Neural progenitor cell (in vitro differentiated cells): ENCODE measurements at regions not wholly inside any gene's neighbourhood (a gene's known extent, or its start where the extent isn't known, plus 50 kb on each side); places are given as distances from the start of the nearest gene placed in this dataset.
A peak's percentile ranks its signal among the peaks of the same experiment; 100 is the strongest.

Source experiments
- DNase-seq: peaks from one replicate; pipeline ENCODE4 v3.0.0-alpha.2; 2016; ENCODE audit warnings: low spot score
- H2AFZ ChIP-seq: fragments of 200-600 bp; sonication (generic); replicated peaks from 2 replicates; pipeline ENCODE4 v1.6.1; 2016; ENCODE audit warnings: antibody characterized with exemption
- H3F3A ChIP-seq: fragments of 200-600 bp; sonication (generic); 2 replicates; pipeline ENCODE4 v1.6.1; 2016; ENCODE audit warnings: antibody characterized with exemption, low read depth
- H3K27ac ChIP-seq: fragments of 200-600 bp; sonication (generic); 2 replicates; pipeline ENCODE4 v1.5.1; 2016; ENCODE audit warnings: mild to moderate bottlenecking
- H3K27me3 ChIP-seq: fragments of 200-600 bp; sonication (generic); 2 replicates; pipeline ENCODE4 v1.6.1; 2016; ENCODE audit warnings: mild to moderate bottlenecking, moderate library complexity
- H3K36me3 ChIP-seq: fragments of 200-600 bp; sonication (generic); 2 replicates; pipeline ENCODE4 v1.5.1; 2016
- H3K4me1 ChIP-seq: fragments of 200-600 bp; sonication (generic); 2 replicates; pipeline ENCODE4 v1.6.1; 2016; ENCODE audit warnings: mixed run types
- H3K4me2 ChIP-seq: fragments of 200-600 bp; sonication (generic); 2 replicates; pipeline ENCODE4 v1.6.1; 2016
- H3K4me3 ChIP-seq: fragments of 200-600 bp; sonication (generic); 2 replicates; pipeline ENCODE4 v1.5.1; 2016
- H3K79me2 ChIP-seq: fragments of 200-600 bp; sonication (generic); 2 replicates; pipeline ENCODE4 v1.6.1; 2016; ENCODE audit warnings: low read depth
- H3K9ac ChIP-seq: fragments of 200-600 bp; sonication (generic); 2 replicates; pipeline ENCODE4 v1.6.1; 2016
- H3K9me3 ChIP-seq: fragments of 200-600 bp; sonication (generic); 2 replicates; pipeline ENCODE4 v1.5.1; 2016; ENCODE audit warnings: low read depth
- H4K20me1 ChIP-seq: fragments of 200-600 bp; sonication (generic); 2 replicates; pipeline ENCODE4 v1.6.1; 2016; ENCODE audit warnings: low read depth
- H3K27ac Mint-ChIP-seq: 3 replicates; pipeline ENCODE4 v1.8.0; 2021; ENCODE audit warnings: mixed read lengths
- H3K27me3 Mint-ChIP-seq: 2 replicates; pipeline ENCODE4 v1.8.0; 2022; ENCODE audit warnings: low read depth, mild to moderate bottlenecking, inconsistent platforms, moderate library complexity, mixed read lengths; ENCODE audit not compliant: insufficient read depth
- H3K36me3 Mint-ChIP-seq: 3 replicates; pipeline ENCODE4 v1.8.0; 2021; ENCODE audit warnings: mixed read lengths
- H3K4me1 Mint-ChIP-seq: 3 replicates; pipeline ENCODE4 v1.8.0; 2021; ENCODE audit warnings: mixed read lengths
- H3K4me3 Mint-ChIP-seq: 3 replicates; pipeline ENCODE4 v1.8.0; 2021; ENCODE audit warnings: mild to moderate bottlenecking, moderate library complexity, mixed read lengths
- H3K9me3 Mint-ChIP-seq: 3 replicates; pipeline ENCODE4 v1.8.0; 2020; ENCODE audit warnings: mixed read lengths
- CTCF ChIP-seq: fragments of 200-600 bp; sonication (generic); IDR thresholded peaks from 2 replicates; pipeline ENCODE4 v1.5.1; 2017; ENCODE audit warnings: antibody characterized with exemption, mild to moderate bottlenecking
- EZH2 ChIP-seq: fragments of 200-600 bp; sonication (generic); IDR thresholded peaks from 2 replicates; pipeline ENCODE4 v1.6.1; 2017; ENCODE audit warnings: antibody characterized with exemption, mild to moderate bottlenecking, moderate library complexity
- EZH2phosphoT487 ChIP-seq: fragments of 200-600 bp; sonication (generic); IDR thresholded peaks from 2 replicates; pipeline ENCODE4 v1.6.1; 2017; ENCODE audit warnings: antibody characterized with exemption

DNA sequence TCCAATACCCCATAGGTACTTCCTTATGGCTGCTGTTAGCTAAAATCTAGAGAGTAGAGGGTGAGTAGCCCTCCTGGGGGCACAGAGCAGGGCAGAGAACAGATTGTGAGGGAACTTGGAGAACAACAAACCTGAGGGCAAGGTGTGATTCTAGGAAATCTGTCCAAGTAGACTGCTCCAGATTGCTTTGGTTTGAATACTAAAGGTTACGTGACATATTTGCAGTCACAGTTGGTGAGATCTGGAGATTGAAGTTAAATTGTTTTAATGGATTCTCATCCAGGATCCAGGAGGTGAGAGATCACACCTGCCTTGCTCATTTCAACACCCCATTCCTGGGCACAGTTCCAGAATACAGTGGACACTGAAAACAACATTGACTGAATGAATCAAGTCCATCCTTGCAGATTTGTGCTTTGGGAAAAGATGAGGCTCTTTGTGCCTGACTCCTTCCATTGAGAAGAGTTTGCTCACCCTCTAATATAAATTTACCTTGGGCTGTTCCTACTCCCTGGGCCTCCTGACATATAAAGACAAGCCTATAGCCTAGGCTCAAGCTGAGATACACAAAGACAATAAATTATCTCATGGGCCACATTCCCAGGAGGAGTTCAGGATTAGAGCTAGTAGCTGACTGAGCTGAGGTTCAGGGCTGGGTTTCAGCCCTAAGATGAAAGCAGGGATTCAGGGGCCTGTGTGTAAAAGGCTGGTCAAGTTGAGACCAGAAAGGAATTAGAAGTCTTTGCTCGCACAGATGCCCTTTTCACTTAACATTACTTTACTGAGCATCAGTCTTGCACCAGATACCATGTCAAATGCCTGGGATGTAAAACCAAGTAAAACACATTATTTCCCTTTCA lies 400.9 kb upstream of the MCTP2 start:
- H3F3A ChIP-seq, result no peaks in the 10 kb centered on the region
- H3K36me3 Mint-ChIP-seq, result no peaks in the 10 kb centered on the region
- peaks cover 15% of the 10 kb centered on the region for H3K4me1 ChIP-seq
- no peak overlapping the region for H3K4me3 Mint-ChIP-seq
- peaks cover 2% of the 10 kb centered on the region for H3K27me3 Mint-ChIP-seq
- no peak overlapping the region for H3K4me3 ChIP-seq
- H4K20me1 ChIP-seq, result no peaks in the 10 kb centered on the region
- H3K9ac ChIP-seq, result no peak overlapping the region
- H3K9me3 ChIP-seq, result no peaks in the 10 kb centered on the region
- H3K27ac ChIP-seq, result no peak overlapping the region
- no peak for DNase-seq
- no peaks in the 10 kb centered on the region for H3K9me3 Mint-ChIP-seq
- peak overlapping the region; percentile 66 for H3K27ac Mint-ChIP-seq
- H3K36me3 ChIP-seq, result no peaks in the 10 kb centered on the region
- peaks cover 44% of the 10 kb centered on the region for H3K4me1 Mint-ChIP-seq
- H2AFZ ChIP-seq, result no peak overlapping the region
- no peaks in the 10 kb centered on the region for H3K27me3 ChIP-seq
- no peaks in the 10 kb centered on the region for H3K79me2 ChIP-seq
- TF ChIP-seq EZH2, result no peak
- no peak for TF ChIP-seq CTCF
- TF ChIP-seq EZH2phosphoT487, result no peak
- H3K4me2 ChIP-seq, result no peak overlapping the region

- Histone ChIP-seq H3K27ac (no peak overlapping the region), H3K9me3 (no peaks in the 10 kb centered on the region), H3K79me2 (no peaks in the 10 kb centered on the region), H2AFZ (no peak overlapping the region), H3K4me1 (peaks cover 14% of the 10 kb centered on the region), H3F3A (no peaks in the 10 kb centered on the region), H3K4me2 (no peak overlapping the region), H3K36me3 (no peaks in the 10 kb centered on the region), H3K4me3 (no peak overlapping the region), H4K20me1 (no peaks in the 10 kb centered on the region), H3K9ac (no peak overlapping the region), H3K27me3 (no peaks in the 10 kb centered on the region)
- peaks cover 51% of the 10 kb centered on the region for H3K4me1 Mint-ChIP-seq
- H3K36me3 Mint-ChIP-seq, result no peaks in the 10 kb centered on the region
- H3K27ac Mint-ChIP-seq, result peak overlapping the region; percentile 62
- no peaks in the 10 kb centered on the region for H3K9me3 Mint-ChIP-seq
- DNase-seq, result no peak
- H3K27me3 Mint-ChIP-seq, result peaks cover 2% of the 10 kb centered on the region
- TF ChIP-seq EZH2phosphoT487 (no peak), EZH2 (no peak), CTCF (no peak)
- H3K4me3 Mint-ChIP-seq, result peak overlapping the region; percentile 28
Measured at GRCh38 chr15:93829115-93829870, 402.1 kb upstream of the MCTP2 start.

- H3K27me3 ChIP-seq, result no peaks in the 10 kb centered on the region
- no peak overlapping the region for H3K4me3 Mint-ChIP-seq
- H2AFZ ChIP-seq, result no peak overlapping the region
- peaks cover 46% of the 10 kb centered on the region for H3K4me1 Mint-ChIP-seq
- no peaks in the 10 kb centered on the region for H3K36me3 ChIP-seq
- no peak overlapping the region for H3K4me3 ChIP-seq
- H3K9me3 Mint-ChIP-seq, result no peaks in the 10 kb centered on the region
- DNase-seq, result no peak
- no peaks in the 10 kb centered on the region for H3K79me2 ChIP-seq
- H3K27ac Mint-ChIP-seq, result no peak overlapping the region
- H3K36me3 Mint-ChIP-seq, result no peaks in the 10 kb centered on the region
- no peak overlapping the region for H3K27ac ChIP-seq
- H3K4me1 ChIP-seq, result peaks cover 14% of the 10 kb centered on the region
- no peak for TF ChIP-seq CTCF
- no peak for TF ChIP-seq EZH2
- TF ChIP-seq EZH2phosphoT487, result no peak
- no peak overlapping the region for H3K4me2 ChIP-seq
- no peaks in the 10 kb centered on the region for H3F3A ChIP-seq
- no peaks in the 10 kb centered on the region for H3K9me3 ChIP-seq
- no peaks in the 10 kb centered on the region for H4K20me1 ChIP-seq
- peaks cover 2% of the 10 kb centered on the region for H3K27me3 Mint-ChIP-seq
- H3K9ac ChIP-seq, result no peak overlapping the region
Measured at GRCh38 chr15:93826790-93827189, 404.6 kb upstream of the MCTP2 start.
